GM19452 (cell line): ENCODE measurements at regions not wholly inside any gene's neighbourhood (a gene's known extent, or its start where the extent isn't known, plus 50 kb on each side); places are given as distances from the start of the nearest gene placed in this dataset.

Source experiments
- ATAC-seq: cut with Tn5 transposase; IDR thresholded peaks from one replicate; pipeline ENCODE4 v1.9.1; 2021; ENCODE audit not compliant: unreplicated experiment

GRCh38 chr15:99440551-99441443, 125.0 kb upstream of the MEF2A start:
- no peak for ATAC-seq

GRCh38 chr15:99441444-99441800, 124.4 kb upstream of the MEF2A start:
- ATAC-seq: no peak

- ATAC-seq: no peak
Measured at GRCh38 chr15:99441871-99442251, 123.9 kb upstream of the MEF2A start.

GRCh38 chr15:99442252-99442897, 123.4 kb upstream of the MEF2A start:
- ATAC-seq: no peak

GRCh38 chr15:99443056-99443756, 122.6 kb upstream of the MEF2A start:
- no peak for ATAC-seq

- ATAC-seq: no peak
Measured at GRCh38 chr15:99443768-99444446, 121.9 kb upstream of the MEF2A start.

GRCh38 chr15:99445272-99445850, 120.4 kb upstream of the MEF2A start:
- ATAC-seq: no peak

- ATAC-seq: no peak
Measured at GRCh38 chr15:99446565-99447496, 119.0 kb upstream of the MEF2A start.

GRCh38 chr15:99447497-99448371, 118.0 kb upstream of the MEF2A start:
- no peak for ATAC-seq

GRCh38 chr15:99449514-99449913, 116.3 kb upstream of the MEF2A start:
- ATAC-seq: no peak

- ATAC-seq: no peak
Measured at GRCh38 chr15:99450896-99451358, 114.9 kb upstream of the MEF2A start.

- no peak for ATAC-seq
Measured at GRCh38 chr15:99451484-99451883, 114.3 kb upstream of the MEF2A start.

GRCh38 chr15:99452010-99452409, 113.8 kb upstream of the MEF2A start:
- ATAC-seq: no peak

- peak; percentile 93 for ATAC-seq
Measured at GRCh38 chr15:99452728-99453636, 112.8 kb upstream of the MEF2A start.

GRCh38 chr15:99453637-99454030, 112.2 kb upstream of the MEF2A start:
- ATAC-seq: no peak

- ATAC-seq: no peak
Measured at GRCh38 chr15:99454107-99454809, 111.5 kb upstream of the MEF2A start.
